H1 (cell line): ENCODE measurements at regions not wholly inside any gene's neighbourhood (a gene's known extent, or its start where the extent isn't known, plus 50 kb on each side); places are given as distances from the start of the nearest gene placed in this dataset.

Experiments
- CTCF ChIA-PET: fragments of 300-600 bp; sonication (Branson Sonifier 250); formaldehyde crosslinking; loops from one replicate; lab custom pipeline; 2021; ENCODE audit not compliant: partially characterized antibody; lab: Charles Lee
- POLR2A ChIA-PET: fragments of 300-600 bp; sonication (Branson Sonifier 250); formaldehyde crosslinking; loops from one replicate; lab custom pipeline; 2021; ENCODE audit warnings: inconsistent platforms; ENCODE audit not compliant: partially characterized antibody; lab: Charles Lee
- DNase-seq, 2 experiments: peaks; one replicate each; pipeline versions ENCODE4 v3.0.0 to v3.0.0-alpha.2; 2010 to 2022; ENCODE audit warnings: low spot score in 2 of 2, low read depth in 1 of 2, mixed read lengths in 1 of 2
- FAIRE-seq: peaks from 2 replicates; lab custom pipeline; 2011; peaks lifted over from hg19 to GRCh38; lab: Jason Lieb, UNC
- H2AFZ ChIP-seq: 2 replicates; pipeline ENCODE4 v1.8.1; 2012; ENCODE audit warnings: low read length, inconsistent platforms
- H2AK5ac ChIP-seq: 2 replicates; pipeline ENCODE4 v1.6.1; 2013; ENCODE audit warnings: low read depth, low read length
- H2BK120ac ChIP-seq: replicated peaks from 2 replicates; pipeline ENCODE3; 2013; ENCODE audit warnings: low read depth, low read length, inconsistent platforms
- H2BK12ac ChIP-seq: 2 replicates; pipeline ENCODE4 v1.6.1; 2013; ENCODE audit warnings: low read depth, low read length
- H2BK15ac ChIP-seq: 2 replicates; pipeline ENCODE4 v1.6.1; 2013; ENCODE audit warnings: low read length
- H2BK20ac ChIP-seq: 2 replicates; pipeline ENCODE4 v1.6.1; 2013; ENCODE audit warnings: low read length
- H2BK5ac ChIP-seq: 2 replicates; pipeline ENCODE4 v1.6.1; 2013; ENCODE audit warnings: low read depth, low read length
- H3K14ac ChIP-seq: 2 replicates; pipeline ENCODE4 v1.6.1; 2013; ENCODE audit warnings: inconsistent platforms; ENCODE audit not compliant: insufficient read length
- H3K18ac ChIP-seq: 2 replicates; pipeline ENCODE4 v1.6.1; 2013; ENCODE audit warnings: low read length; ENCODE audit errors: extremely low read depth
- H3K23ac ChIP-seq: 2 replicates; pipeline ENCODE4 v1.6.1; 2013; ENCODE audit warnings: inconsistent platforms; ENCODE audit not compliant: insufficient read length
- H3K23me2 ChIP-seq: 2 replicates; pipeline ENCODE4 v1.6.1; 2013; ENCODE audit warnings: low read depth, low read length
- H3K27ac ChIP-seq: 2 replicates; pipeline ENCODE4 v1.6.1; 2011; ENCODE audit warnings: low read depth, low read length, inconsistent platforms
- H3K27me3 ChIP-seq, 4 experiments: replicated peaks in 1 of 4; 1 replicate in 1 of 4; 2 replicates in 3 of 4; pipeline versions ENCODE4 v1.6.1 to v1.8.1; 2011 to 2013; ENCODE audit warnings: low read length in 3 of 4, mild to moderate bottlenecking in 3 of 4, inconsistent platforms in 2 of 4, mixed read lengths in 2 of 4, moderate library complexity in 1 of 4; ENCODE audit not compliant: control insufficient read depth in 3 of 4, insufficient read depth in 3 of 4; ENCODE audit errors: extremely low read depth in 1 of 4
- H3K36me3 ChIP-seq, 4 experiments: 2 replicates each; pipeline versions ENCODE4 v1.6.1 to v1.8.1; 2011 to 2013; ENCODE audit warnings: mild to moderate bottlenecking in 4 of 4, low read length in 3 of 4, moderate library complexity in 2 of 4, control low read depth in 1 of 4, inconsistent platforms in 1 of 4; ENCODE audit not compliant: insufficient read depth in 4 of 4, control insufficient read depth in 2 of 4
- H3K4ac ChIP-seq: replicated peaks from 2 replicates; pipeline ENCODE3; 2013; ENCODE audit warnings: low read length, low read depth, mixed read lengths, inconsistent platforms; ENCODE audit not compliant: insufficient read length
- H3K4me1 ChIP-seq, 4 experiments: replicated peaks in 1 of 4; 1 replicate in 1 of 4; 2 replicates in 3 of 4; pipeline versions ENCODE4 v1.6.1 to v1.8.1; 2011 to 2013; ENCODE audit warnings: low read length in 3 of 4, inconsistent platforms in 2 of 4, mixed read lengths in 1 of 4; ENCODE audit not compliant: insufficient read depth in 4 of 4, control insufficient read depth in 3 of 4
- H3K4me2 ChIP-seq, 2 experiments: 2 replicates each; pipeline versions ENCODE4 v1.6.1 to v1.8.1; 2011 to 2013; ENCODE audit warnings: low read depth in 2 of 2, low read length in 2 of 2, control low read depth in 1 of 2, inconsistent platforms in 1 of 2, mild to moderate bottlenecking in 1 of 2; ENCODE audit not compliant: insufficient read depth in 1 of 2
- H3K4me3 ChIP-seq, 4 experiments: fragments of 200-600, 300-600 bp in 1 of 4; sonication (generic), shearing (Covaris generic), sonication (Bioruptor Twin) in 1 of 4; 2 replicates each; pipeline versions ENCODE4 v1.5.1 to v1.8.1; 2011 to 2016; ENCODE audit warnings: low read length in 4 of 4, low read depth in 3 of 4, control low read depth in 2 of 4, inconsistent platforms in 2 of 4, mild to moderate bottlenecking in 2 of 4, mixed read lengths in 1 of 4, moderate library complexity in 1 of 4; ENCODE audit not compliant: insufficient read depth in 2 of 4; ENCODE audit errors: extremely low read depth in 1 of 4
- H3K56ac ChIP-seq: replicated peaks from 2 replicates; pipeline ENCODE3; 2013; ENCODE audit warnings: low read depth, mild to moderate bottlenecking, mixed read lengths, low read length, inconsistent platforms; ENCODE audit not compliant: insufficient read length
- H3K79me1 ChIP-seq: 2 replicates; pipeline ENCODE4 v1.6.1; 2013; ENCODE audit warnings: low read depth, low read length, control low read depth
- H3K79me2 ChIP-seq, 2 experiments: 2 replicates each; pipeline versions ENCODE4 v1.6.1 to v1.8.1; 2012 to 2013; ENCODE audit warnings: low read length in 2 of 2, mild to moderate bottlenecking in 2 of 2, inconsistent platforms in 1 of 2; ENCODE audit not compliant: insufficient read depth in 2 of 2, control insufficient read depth in 1 of 2
- H3K9ac ChIP-seq, 4 experiments: replicated peaks in 1 of 4; 1 replicate in 1 of 4; 2 replicates in 3 of 4; pipeline versions ENCODE4 v1.6.1 to v1.8.1; 2011 to 2013; ENCODE audit warnings: low read depth in 3 of 4, low read length in 3 of 4, control low read depth in 2 of 4, mild to moderate bottlenecking in 2 of 4, moderate library complexity in 2 of 4, inconsistent platforms in 1 of 4; ENCODE audit errors: extremely low read depth in 1 of 4
- H3K9me3 ChIP-seq, 2 experiments: 2 replicates each; pipeline versions ENCODE4 v1.6.1 to v1.8.1; 2012 to 2013; ENCODE audit warnings: mild to moderate bottlenecking in 2 of 2, moderate library complexity in 2 of 2, control low read depth in 1 of 2, inconsistent platforms in 1 of 2, low read depth in 1 of 2, low read length in 1 of 2, mixed read lengths in 1 of 2; ENCODE audit not compliant: insufficient read depth in 2 of 2
- H4K20me1 ChIP-seq, 2 experiments: replicated peaks in 1 of 2; 2 replicates each; pipeline versions ENCODE3 to v1.8.1; 2011 to 2013; ENCODE audit warnings: inconsistent platforms in 2 of 2, low read length in 2 of 2, mild to moderate bottlenecking in 1 of 2; ENCODE audit not compliant: insufficient read depth in 2 of 2, control insufficient read depth in 1 of 2
- H4K5ac ChIP-seq: 2 replicates; pipeline ENCODE4 v1.6.1; 2013; ENCODE audit warnings: low read length, low read depth, mixed read lengths, inconsistent platforms; ENCODE audit not compliant: insufficient read length
- H4K8ac ChIP-seq: 2 replicates; pipeline ENCODE4 v1.8.0; 2013; ENCODE audit warnings: mild to moderate bottlenecking, moderate library complexity, low read length, inconsistent platforms; ENCODE audit not compliant: insufficient read depth; ENCODE audit errors: extremely low read depth
- H4K91ac ChIP-seq: replicated peaks from 2 replicates; pipeline ENCODE3; 2013; ENCODE audit warnings: low read length, mixed read lengths, inconsistent platforms; ENCODE audit not compliant: insufficient read length
- ASH2L ChIP-seq: fragments of 200-600, 300-600 bp; sonication (generic); IDR thresholded peaks from one replicate; pipeline ENCODE4 v1.7.1; 2017; ENCODE audit warnings: low read length
- CHD2 ChIP-seq: IDR thresholded peaks from 2 replicates; pipeline ENCODE4 v1.6.1; 2012; ENCODE audit warnings: low read length, improper control_type of control experiment
- CREB1 ChIP-seq: IDR thresholded peaks from 2 replicates; pipeline ENCODE4 v1.6.1; 2012; ENCODE audit warnings: inconsistent platforms
- JUN ChIP-seq: IDR thresholded peaks from 2 replicates; pipeline ENCODE4 v1.6.1; 2011; ENCODE audit warnings: low read depth, mild to moderate bottlenecking, improper control_type of control experiment, low read length
- PHF8 ChIP-seq: fragments of 200-600 bp; sonication (generic); conservative IDR thresholded peaks from 2 replicates; pipeline ENCODE4 v1.7.1; 2012; ENCODE audit warnings: low read depth, mild to moderate bottlenecking, inconsistent platforms, low read length, moderate library complexity
- POLR2A ChIP-seq, 2 experiments: IDR thresholded peaks; 1 replicate in 1 of 2; 2 replicates in 1 of 2; pipeline ENCODE4 v1.6.1; 2011; ENCODE audit warnings: low read depth in 2 of 2, low read length in 2 of 2, mild to moderate bottlenecking in 2 of 2; ENCODE audit errors: control extremely low read depth in 1 of 2
- POLR2AphosphoS5 ChIP-seq: IDR thresholded peaks from 2 replicates; pipeline ENCODE4 v1.6.1; 2011; ENCODE audit warnings: low read depth, low read length
- POU5F1 ChIP-seq: IDR thresholded peaks from 2 replicates; pipeline ENCODE4 v1.6.1; 2011; ENCODE audit warnings: low read depth, mild to moderate bottlenecking, low read length, moderate library complexity
- SIRT6 ChIP-seq: IDR thresholded peaks from one replicate; pipeline ENCODE4 v1.7.1; 2012; ENCODE audit warnings: low read length, inconsistent platforms
- SP1 ChIP-seq: IDR thresholded peaks from 2 replicates; pipeline ENCODE4 v1.6.1; 2011; ENCODE audit warnings: low read depth, low read length
- TEAD4 ChIP-seq: IDR thresholded peaks from 2 replicates; pipeline ENCODE4 v1.6.1; 2012; ENCODE audit warnings: low read depth, low read length, inconsistent platforms, mixed read lengths
- TF ChIP-seq, protein P1 (sequence below), 3 experiments: IDR thresholded peaks; 1 replicate in 2 of 3; 2 replicates in 1 of 3; pipeline versions ENCODE4 v1.5.1 to v1.6.1; 2011; ENCODE audit warnings: low read length in 3 of 3, mild to moderate bottlenecking in 3 of 3, inconsistent platforms in 2 of 3, low read depth in 1 of 3, moderate library complexity in 1 of 3; ENCODE audit not compliant: insufficient read depth in 1 of 3; ENCODE audit errors: control extremely low read depth in 1 of 3
- TF ChIP-seq, protein P2 (sequence below): IDR thresholded peaks from 2 replicates; pipeline ENCODE4 v1.6.1; 2012; ENCODE audit warnings: low read length, inconsistent platforms

DNA sequence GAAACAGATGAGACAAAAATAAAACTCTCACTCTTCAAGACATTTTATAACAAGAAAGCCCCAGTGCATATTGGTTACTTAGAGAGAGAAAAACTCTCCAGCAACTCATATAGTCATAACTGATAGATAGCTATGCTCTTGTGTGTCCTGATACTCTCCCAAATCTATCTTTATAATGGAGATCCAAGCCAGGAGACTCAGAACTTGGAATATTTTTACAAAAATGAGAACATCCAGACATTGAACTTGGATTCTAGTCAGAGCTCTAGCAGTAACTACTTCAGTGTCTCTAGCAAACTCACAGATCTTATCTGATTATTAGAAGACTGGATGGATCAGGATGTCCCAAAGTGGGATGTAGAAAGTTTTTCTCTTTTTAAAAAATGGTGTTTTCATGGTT is 412.7 kb upstream of the BRINP1 start:
- Histone ChIP-seq H4K91ac (no peak overlapping the region), H3K27ac (no peak overlapping the region), H3K4ac (no peak overlapping the region), H2BK5ac (no peak overlapping the region), H2AK5ac (no peak overlapping the region), H3K36me3 (no peaks in the 10 kb centered on the region)
- CTCF ChIA-PET: interaction anchor here (0.6 kb wide), 1 partner anchor 674 kb away, joined by 3 read pairs; no protein-coding TSS in a partner anchor
- TF ChIP-seq POLR2AphosphoS5: no peak
- TF ChIP-seq, protein P1, sequence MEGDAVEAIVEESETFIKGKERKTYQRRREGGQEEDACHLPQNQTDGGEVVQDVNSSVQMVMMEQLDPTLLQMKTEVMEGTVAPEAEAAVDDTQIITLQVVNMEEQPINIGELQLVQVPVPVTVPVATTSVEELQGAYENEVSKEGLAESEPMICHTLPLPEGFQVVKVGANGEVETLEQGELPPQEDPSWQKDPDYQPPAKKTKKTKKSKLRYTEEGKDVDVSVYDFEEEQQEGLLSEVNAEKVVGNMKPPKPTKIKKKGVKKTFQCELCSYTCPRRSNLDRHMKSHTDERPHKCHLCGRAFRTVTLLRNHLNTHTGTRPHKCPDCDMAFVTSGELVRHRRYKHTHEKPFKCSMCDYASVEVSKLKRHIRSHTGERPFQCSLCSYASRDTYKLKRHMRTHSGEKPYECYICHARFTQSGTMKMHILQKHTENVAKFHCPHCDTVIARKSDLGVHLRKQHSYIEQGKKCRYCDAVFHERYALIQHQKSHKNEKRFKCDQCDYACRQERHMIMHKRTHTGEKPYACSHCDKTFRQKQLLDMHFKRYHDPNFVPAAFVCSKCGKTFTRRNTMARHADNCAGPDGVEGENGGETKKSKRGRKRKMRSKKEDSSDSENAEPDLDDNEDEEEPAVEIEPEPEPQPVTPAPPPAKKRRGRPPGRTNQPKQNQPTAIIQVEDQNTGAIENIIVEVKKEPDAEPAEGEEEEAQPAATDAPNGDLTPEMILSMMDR (IDR thresholded peaks at IDR 0.05; ENCODE audit: control extremely low read depth in 1 of 3, insufficient read depth in 1 of 3, low read depth in 1 of 3, low read length in 3 of 3): no peak
- no peak for TF ChIP-seq ASH2L
- TF ChIP-seq TEAD4: no peak
- no peak for TF ChIP-seq SP1
- TF ChIP-seq POU5F1: no peak
- TF ChIP-seq POLR2A (IDR thresholded peaks at IDR 0.05; ENCODE audit: control extremely low read depth in 1 of 2, low read depth in 2 of 2, low read length in 2 of 2): no peak
- no peak for TF ChIP-seq CHD2
- TF ChIP-seq JUN: no peak
- TF ChIP-seq PHF8: no peak
- no peak for TF ChIP-seq SIRT6
- no peak for TF ChIP-seq CREB1
- TF ChIP-seq, protein P2, sequence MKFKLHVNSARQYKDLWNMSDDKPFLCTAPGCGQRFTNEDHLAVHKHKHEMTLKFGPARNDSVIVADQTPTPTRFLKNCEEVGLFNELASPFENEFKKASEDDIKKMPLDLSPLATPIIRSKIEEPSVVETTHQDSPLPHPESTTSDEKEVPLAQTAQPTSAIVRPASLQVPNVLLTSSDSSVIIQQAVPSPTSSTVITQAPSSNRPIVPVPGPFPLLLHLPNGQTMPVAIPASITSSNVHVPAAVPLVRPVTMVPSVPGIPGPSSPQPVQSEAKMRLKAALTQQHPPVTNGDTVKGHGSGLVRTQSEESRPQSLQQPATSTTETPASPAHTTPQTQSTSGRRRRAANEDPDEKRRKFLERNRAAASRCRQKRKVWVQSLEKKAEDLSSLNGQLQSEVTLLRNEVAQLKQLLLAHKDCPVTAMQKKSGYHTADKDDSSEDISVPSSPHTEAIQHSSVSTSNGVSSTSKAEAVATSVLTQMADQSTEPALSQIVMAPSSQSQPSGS: no peak
- TF ChIP-seq, all 59 proteins: peak for 0
- Histone ChIP-seq H3K9me3 (no peaks in the 10 kb centered on the region), H2BK20ac (no peak overlapping the region), H3K18ac (no peak overlapping the region), H3K79me1 (no peaks in the 10 kb centered on the region), H3K23me2 (no peaks in the 10 kb centered on the region), H4K8ac (no peak overlapping the region), H2AFZ (no peak overlapping the region), H3K4me3 (no peak overlapping the region), H4K5ac (no peak overlapping the region), H3K4me1 (no peaks in the 10 kb centered on the region), H3K23ac (no peak overlapping the region), H2BK15ac (no peak overlapping the region), H3K56ac (no peak overlapping the region), H3K14ac (no peak overlapping the region), H3K4me2 (no peak overlapping the region), H3K79me2 (no peaks in the 10 kb centered on the region), H3K9ac (no peak overlapping the region), H2BK120ac (no peak overlapping the region), H4K20me1 (no peaks in the 10 kb centered on the region), H3K27me3 (no peaks in the 10 kb centered on the region), H2BK12ac (no peak overlapping the region)
- POLR2A ChIA-PET: no interaction called here
- no peak for FAIRE-seq
- DNase-seq: no peak
